ENCODE measurements at regions not wholly inside any gene's neighbourhood (a gene's known extent, or its start where the extent isn't known, plus 50 kb on each side); places are given as distances from the start of the nearest gene placed in this dataset.
"Not testable (repeated sequence)": the region's sequence is repeated elsewhere in the genome, so short reads cannot be mapped to it uniquely, and the experiment has no call there.

- DNase-seq (ENCODE audit: low spot score) = no peak
Observed at GRCh38 chr7:153942036-153942435, 110.2 kb upstream of the DPP6 start.

- DNase-seq (ENCODE audit: low spot score) = no peak
Observed at GRCh38 chr7:153943457-153943856, 108.7 kb upstream of the DPP6 start.

- DNase-seq (ENCODE audit: low spot score) = no peak
Observed at GRCh38 chr7:153943861-153944260, 108.3 kb upstream of the DPP6 start.

GRCh38 chr7:153948060-153948459 is 104.1 kb upstream of the DPP6 start:
- DNase-seq (ENCODE audit: low spot score) = no peak

- DNase-seq (ENCODE audit: low spot score) = no peak
Observed at GRCh38 chr7:153951316-153951715, 100.9 kb upstream of the DPP6 start.

- no peak for DNase-seq (ENCODE audit: low spot score)
Observed at GRCh38 chr7:153954477-153954876, 97.7 kb upstream of the DPP6 start.

GRCh38 chr7:153957677-153958076 is 94.5 kb upstream of the DPP6 start:
- DNase-seq (ENCODE audit: low spot score) = not testable (repeated sequence)

- DNase-seq (ENCODE audit: low spot score) = not testable (repeated sequence)
Observed at GRCh38 chr7:153958381-153958780, 93.8 kb upstream of the DPP6 start.

GRCh38 chr7:153958789-153959188 is 93.4 kb upstream of the DPP6 start:
- not testable (repeated sequence) for DNase-seq (ENCODE audit: low spot score)

- DNase-seq (ENCODE audit: low spot score) = not testable (repeated sequence)
Observed at GRCh38 chr7:153964481-153965112, 87.6 kb upstream of the DPP6 start.

- not testable (repeated sequence) for DNase-seq (ENCODE audit: low spot score)
Observed at GRCh38 chr7:153969016-153969415, 83.2 kb upstream of the DPP6 start.

- DNase-seq (ENCODE audit: low spot score) = not testable (repeated sequence)
Observed at GRCh38 chr7:153974603-153975002, 77.6 kb upstream of the DPP6 start.

- DNase-seq (ENCODE audit: low spot score) = not testable (repeated sequence)
Observed at GRCh38 chr7:153976745-153977144, 75.5 kb upstream of the DPP6 start.

- DNase-seq (ENCODE audit: low spot score) = not testable (repeated sequence)
Observed at GRCh38 chr7:153983186-153983585, 69.0 kb upstream of the DPP6 start.

GRCh38 chr7:153989066-153989627 is 63.1 kb upstream of the DPP6 start:
- not testable (repeated sequence) for DNase-seq (ENCODE audit: low spot score)

GRCh38 chr7:153989742-153990425 is 62.3 kb upstream of the DPP6 start:
- not testable (repeated sequence) for DNase-seq (ENCODE audit: low spot score)

- not testable (repeated sequence) for DNase-seq (ENCODE audit: low spot score)
Observed at GRCh38 chr7:153991471-153991870, 60.7 kb upstream of the DPP6 start.

GRCh38 chr7:153993402-153993801 is 58.8 kb upstream of the DPP6 start:
- not testable (repeated sequence) for DNase-seq (ENCODE audit: low spot score)

GRCh38 chr7:153998896-153999295 is 53.3 kb upstream of the DPP6 start:
- not testable (repeated sequence) for DNase-seq (ENCODE audit: low spot score)
